ENCODE measurements at regions not wholly inside any gene's neighbourhood (a gene's known extent, or its start where the extent isn't known, plus 50 kb on each side); places are given as distances from the start of the nearest gene placed in this dataset.

- H3K27ac ChIP-seq, result no peak overlapping the region
- TF ChIP-seq CTCF (conservative IDR thresholded peaks at IDR 0.05; ENCODE audit: low read depth), result no peak
- POLR2A ChIA-PET (ENCODE audit: low non-redundant PET), result no interaction called here
- no peak for DNase-seq (ENCODE audit: low spot score)
- CTCF ChIA-PET, result interaction anchor here (0.6 kb wide), 1 partner anchor 69 kb away, joined by 5 read pairs; no protein-coding TSS in a partner anchor
Measured at GRCh38 chr12:67474934-67475620, 173.5 kb upstream of the DYRK2 start.

GRCh38 chr12:67475725-67476124 is 172.8 kb upstream of the DYRK2 start:
- no peak for DNase-seq (ENCODE audit: low spot score)
- no peak for TF ChIP-seq CTCF (conservative IDR thresholded peaks at IDR 0.05; ENCODE audit: low read depth)
- POLR2A ChIA-PET (ENCODE audit: low non-redundant PET), result no interaction called here
- no peak overlapping the region for H3K27ac ChIP-seq
- CTCF ChIA-PET, result interaction anchor here (0.6 kb wide), 1 partner anchor 560 kb away, joined by 3 read pairs; no protein-coding TSS in a partner anchor

DNA sequence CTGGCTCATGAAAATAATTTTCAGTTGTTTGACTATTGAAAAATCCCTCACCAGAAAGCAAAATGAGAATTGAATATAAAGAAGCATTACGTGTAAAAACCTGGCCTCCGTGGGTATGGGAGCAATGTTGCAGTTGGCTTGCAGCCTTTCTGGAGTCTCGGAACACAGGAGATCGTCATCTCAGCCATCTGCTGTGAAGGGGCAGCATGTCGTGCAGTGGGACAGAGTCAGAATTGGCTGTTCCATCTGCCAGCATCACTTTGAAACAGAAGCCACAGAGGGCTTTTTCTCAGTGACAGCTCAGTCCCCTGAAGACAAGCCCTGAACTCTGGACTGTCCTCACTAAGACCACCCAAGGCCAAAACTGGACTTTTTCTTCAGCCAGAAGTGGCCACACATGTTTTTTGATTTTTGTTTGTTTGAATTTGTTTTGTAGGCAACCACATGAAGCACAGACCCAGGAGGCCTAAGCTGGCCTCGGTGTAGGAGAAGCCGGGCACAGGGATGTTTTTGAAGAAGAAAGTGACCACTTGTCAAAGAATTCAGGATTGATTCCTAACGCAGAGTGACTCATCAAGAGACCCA is 170.8 kb upstream of the DYRK2 start:
- no peak for DNase-seq (ENCODE audit: low spot score)
- POLR2A ChIA-PET (ENCODE audit: low non-redundant PET), result no interaction called here
- TF ChIP-seq CTCF (conservative IDR thresholded peaks at IDR 0.05; ENCODE audit: low read depth), result no peak
- no peak overlapping the region for H3K27ac ChIP-seq
- CTCF ChIA-PET, result no interaction called here

- no peak overlapping the region for H3K27ac ChIP-seq
- ChIA-PET CTCF (no interaction called here), POLR2A (ENCODE audit: low non-redundant PET) (no interaction called here)
- no peak for DNase-seq (ENCODE audit: low spot score)
- no peak for TF ChIP-seq CTCF (conservative IDR thresholded peaks at IDR 0.05; ENCODE audit: low read depth)
Measured at GRCh38 chr12:67482751-67483661, 165.5 kb upstream of the DYRK2 start.

GRCh38 chr12:67483871-67484554 is 164.5 kb upstream of the DYRK2 start:
- POLR2A ChIA-PET (ENCODE audit: low non-redundant PET), result no interaction called here
- TF ChIP-seq CTCF (conservative IDR thresholded peaks at IDR 0.05; ENCODE audit: low read depth), result no peak
- no peak overlapping the region for H3K27ac ChIP-seq
- DNase-seq (ENCODE audit: low spot score), result peak; percentile 44
- CTCF ChIA-PET, result interaction anchor here (0.5 to 0.6 kb wide), 2 partner anchors 31 to 128 kb away, joined by 3 to 4 read pairs; no protein-coding TSS in a partner anchor

Measured in RWPE1 (cell line).